ENCODE measurements at regions not wholly inside any gene's neighbourhood (a gene's known extent, or its start where the extent isn't known, plus 50 kb on each side); places are given as distances from the start of the nearest gene placed in this dataset.
"Not testable (repeated sequence)": the region's sequence is repeated elsewhere in the genome, so short reads cannot be mapped to it uniquely, and the experiment has no call there.

DNA sequence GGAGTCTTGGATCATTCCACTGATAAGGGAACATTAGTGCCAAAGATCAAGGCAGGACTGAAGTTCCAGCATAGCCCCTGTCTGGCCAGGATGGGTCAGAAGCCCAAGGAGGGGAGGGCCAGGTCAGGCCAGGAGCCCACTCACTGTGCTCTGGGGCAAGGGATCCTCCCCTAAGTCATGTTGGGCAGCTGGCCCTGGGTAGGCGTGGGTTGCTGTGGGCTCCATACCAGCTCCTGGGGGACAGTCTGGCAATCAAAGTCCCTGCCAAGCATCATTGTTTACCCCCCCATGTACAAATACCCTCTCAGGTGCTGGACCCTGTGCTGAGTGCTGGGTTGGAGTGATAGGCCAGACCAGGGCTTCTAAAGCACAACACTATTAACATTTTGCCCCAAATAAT, 130.5 kb downstream of the IRX5 start:
- DNase-seq (ENCODE audit: low read depth): no peak

DNA sequence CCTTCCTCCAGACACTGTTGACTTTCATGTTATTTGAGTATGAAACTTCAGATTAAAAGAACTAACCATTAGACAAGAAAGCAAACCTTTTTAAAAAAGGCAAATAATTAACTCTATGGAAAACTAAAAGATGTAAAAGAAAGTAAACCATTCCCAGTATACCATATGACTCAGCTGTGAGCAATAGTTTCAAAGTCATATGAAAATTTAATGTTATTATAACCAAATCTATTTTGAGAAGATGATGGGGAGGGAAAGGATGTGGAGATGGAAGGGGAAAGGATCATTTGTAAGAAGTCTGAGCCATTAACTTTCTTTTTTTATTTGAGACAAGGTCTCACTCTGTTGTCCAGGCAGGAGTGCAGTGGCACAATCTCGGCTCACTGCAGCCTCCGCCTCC, 131.8 kb downstream of the IRX5 start:
- DNase-seq (ENCODE audit: low read depth): no peak

DNA sequence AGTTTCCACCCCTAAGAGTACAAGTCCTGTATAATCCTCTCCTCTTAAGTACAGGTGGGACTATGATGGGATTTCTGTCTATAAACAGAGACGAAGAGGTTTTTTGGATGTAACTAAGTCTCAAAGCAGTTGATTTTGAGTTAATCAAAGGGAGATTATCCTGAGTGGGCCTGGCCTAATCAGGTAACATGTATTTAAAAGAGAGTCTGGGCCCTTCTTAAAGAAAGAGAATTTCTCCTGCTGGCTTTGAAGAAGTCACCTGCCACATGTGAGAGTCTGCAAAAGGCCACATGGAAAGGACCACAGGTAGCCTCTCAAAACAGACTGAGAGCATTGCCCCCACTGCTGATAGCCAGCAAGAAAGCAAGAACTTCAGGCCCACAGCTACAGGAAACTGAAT, 142.3 kb downstream of the IRX5 start:
- no peak for DNase-seq (ENCODE audit: low read depth)

DNA sequence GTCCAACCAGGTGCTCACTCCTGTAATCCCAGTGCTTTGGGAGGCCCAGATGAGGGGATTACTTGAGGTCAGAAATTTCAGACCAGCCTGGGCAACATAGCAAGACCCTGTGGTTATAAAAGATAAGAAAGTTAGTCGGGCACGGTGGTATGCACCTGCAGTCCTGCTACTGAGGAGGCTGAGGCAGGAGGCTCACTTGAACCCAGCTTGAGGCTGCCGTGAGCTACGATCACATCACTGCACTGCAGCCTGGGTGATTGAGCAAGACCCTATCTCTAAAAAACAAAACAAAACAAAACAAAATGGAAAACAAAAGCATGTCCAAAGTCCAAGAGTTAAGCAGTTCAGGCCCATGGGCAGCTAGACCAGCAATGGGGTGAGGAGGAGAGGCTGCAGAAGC, 143.2 kb downstream of the IRX5 start:
- DNase-seq (ENCODE audit: low read depth): no peak

DNA sequence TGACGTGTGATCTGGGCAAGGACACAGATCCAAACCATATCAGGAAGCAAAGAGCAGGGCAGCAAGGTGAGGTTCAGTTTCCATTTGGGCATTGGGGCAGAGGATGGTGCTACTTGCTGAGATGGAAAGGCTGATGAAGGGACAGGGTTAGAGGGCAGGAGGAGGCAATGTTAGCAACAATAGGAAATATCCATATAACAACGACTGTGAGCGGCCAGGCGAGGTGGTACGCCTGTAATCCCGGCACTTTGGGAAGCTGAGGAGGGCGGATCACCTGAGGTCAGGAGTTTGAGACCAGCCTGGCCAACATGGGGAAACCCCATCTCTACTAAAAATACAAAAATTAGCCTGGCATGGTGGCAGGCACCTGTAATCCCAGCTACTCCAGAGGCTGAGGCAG, 144.5 kb downstream of the IRX5 start:
- not testable (repeated sequence) for DNase-seq (ENCODE audit: low read depth)

DNA sequence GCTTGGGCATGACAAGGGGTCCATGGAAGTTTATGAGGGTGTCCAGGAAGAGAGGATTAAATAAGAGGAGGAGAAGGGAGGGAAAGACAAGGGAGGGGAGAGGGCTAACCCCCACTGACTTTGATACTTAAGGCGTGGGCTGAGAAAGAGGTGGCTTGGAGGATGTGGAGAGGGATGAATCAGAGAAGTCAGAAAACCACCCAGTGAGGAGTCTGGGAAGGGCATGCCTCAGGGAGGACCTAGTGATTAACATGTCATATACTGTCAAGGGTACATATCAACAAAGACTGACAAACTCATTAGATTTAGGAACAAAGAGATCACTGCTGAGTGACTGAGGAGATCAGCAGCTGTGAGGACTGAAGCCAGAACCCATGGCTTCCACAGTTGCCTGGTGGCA, 145.4 kb downstream of the IRX5 start:
- DNase-seq (ENCODE audit: low read depth): no peak

DNA sequence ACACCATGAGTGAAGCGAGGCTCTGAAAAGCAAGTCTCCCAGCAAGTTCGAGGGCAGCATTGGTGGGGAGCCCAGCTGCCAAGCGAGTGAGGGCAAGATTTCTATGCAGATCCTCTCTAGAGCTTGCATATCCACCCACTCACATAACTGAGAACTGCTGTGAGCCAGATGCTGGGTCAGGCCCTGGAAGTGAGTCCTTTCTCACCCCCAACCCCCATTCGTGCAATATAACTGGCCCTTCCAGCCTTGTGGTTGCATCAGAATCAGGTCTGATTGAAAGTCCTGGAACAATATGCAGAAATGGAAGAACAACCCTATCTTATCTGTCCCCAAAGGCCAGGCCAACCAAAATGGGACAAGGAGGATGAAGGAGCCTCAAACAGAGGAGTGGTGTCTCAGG, 146.6 kb downstream of the IRX5 start:
- no peak for DNase-seq (ENCODE audit: low read depth)

DNA sequence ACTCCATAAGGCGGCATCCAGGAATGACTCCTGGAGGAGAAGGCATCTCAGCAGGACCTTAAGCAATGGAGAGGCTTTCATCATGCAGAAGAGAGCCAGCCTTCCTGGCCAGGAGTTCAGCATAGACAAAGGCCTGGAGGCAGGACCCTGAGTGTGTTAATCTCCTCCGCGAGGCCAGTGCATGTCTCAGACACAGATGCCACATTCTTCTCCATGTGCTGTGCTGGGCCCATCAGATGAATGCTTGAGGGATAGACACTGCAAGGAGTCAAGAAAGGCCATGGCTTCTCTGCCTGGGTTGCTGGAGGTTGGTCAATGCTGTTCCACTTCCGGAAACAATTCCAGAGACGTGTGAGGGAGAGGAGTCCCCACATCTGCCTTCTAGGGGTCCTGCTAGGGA, 147.5 kb downstream of the IRX5 start:
- DNase-seq (ENCODE audit: low read depth): no peak

DNA sequence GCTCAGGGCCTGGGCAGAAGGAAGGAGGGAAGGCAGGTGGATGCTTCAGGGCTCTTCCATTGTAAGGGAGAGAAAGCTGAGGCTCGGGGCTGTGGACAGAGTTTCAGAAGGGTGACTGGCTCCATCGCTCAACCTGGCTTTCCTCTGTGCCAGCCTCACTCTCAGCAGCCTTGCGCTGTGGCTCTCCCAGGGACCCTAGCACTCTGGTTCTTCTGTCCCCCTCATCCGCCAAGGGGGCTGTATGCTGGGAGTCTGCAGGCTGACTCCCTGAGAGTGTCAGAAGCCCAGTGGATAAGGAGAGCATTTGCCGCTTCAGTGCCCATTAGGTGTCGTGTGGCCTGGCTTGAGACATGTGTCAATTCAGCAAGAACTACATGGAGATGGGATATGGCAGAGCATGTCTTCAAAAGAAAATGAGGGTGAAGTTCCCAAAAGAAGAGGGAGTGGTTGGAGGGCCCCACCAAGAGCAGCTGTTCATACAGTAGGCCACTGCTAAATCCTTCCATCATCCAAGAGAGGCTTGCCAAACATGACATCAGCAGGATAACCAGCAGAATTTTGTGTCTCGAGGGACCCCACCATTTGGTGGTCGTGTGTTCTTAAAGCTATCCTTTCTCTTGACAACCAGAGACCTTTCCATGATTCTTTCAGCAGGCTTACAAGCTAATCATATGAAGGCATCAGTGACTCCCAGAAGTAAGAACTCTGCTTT, 148.2 kb downstream of the IRX5 start:
- no peak for DNase-seq (ENCODE audit: low read depth)

DNA sequence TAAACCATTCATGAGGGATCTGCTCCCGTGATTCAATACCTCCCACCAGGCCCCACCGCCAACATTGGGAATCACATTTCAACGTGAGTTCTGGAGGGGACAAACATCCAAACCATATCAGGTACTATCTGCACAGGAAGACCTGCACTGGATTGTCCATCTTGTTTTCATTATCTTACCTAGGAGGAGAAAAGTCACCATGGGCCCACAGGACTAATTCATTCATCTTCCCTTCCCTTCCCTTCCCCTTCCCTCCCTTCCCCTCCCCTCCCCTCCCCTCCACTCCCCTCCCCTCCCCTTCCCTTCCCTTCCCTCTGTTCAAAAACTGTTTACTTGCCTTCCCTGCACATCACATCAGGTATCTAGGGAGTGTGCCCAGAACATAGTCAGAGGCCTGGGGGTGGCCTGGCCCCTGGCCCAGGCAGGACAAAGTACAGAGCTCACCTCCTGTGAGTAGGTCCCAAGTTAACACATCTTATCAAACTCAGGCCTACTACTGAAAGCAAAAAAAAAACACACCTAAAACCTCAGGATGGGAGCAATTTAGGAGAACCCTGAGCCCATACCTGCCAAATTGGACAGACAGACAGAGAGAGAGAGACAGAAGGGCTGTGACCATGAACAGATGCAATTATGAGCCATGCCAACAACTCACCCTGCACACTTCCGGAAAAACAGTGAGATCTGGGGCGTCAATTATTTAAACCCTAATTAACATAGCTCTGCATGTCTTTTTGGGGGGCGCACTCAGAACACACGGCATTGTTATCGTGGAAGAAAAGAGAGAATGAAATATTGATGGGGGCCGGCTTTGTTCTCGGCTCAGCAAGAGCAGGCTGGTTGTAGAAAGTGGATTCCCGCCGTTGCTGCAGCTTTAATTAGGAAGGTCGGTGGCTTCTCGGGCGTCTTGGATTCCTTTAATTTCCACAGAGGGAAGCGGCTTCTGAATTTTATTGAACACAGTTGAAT, 151.2 kb downstream of the IRX5 start:
- no peak for DNase-seq (ENCODE audit: low read depth)

DNA sequence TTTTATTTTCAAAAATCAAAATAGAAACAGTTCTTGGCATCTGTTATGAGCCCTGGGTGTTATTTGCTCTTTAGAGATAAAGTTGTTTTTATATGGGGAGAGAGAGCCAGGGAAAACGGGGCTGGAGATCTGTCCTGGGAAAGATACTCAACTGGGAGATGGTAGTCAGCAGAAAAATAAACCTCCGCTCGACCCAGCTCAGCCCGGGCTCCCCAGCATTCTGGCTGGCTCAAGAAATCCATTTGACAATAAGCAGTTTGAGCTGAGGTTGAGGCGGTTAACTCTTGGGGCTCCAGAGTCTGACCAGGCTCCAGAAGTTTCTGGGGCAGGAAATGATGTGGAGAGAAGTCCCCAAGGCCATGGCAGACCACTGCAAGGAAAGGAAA, 151.9 kb downstream of the IRX5 start:
- no peak for DNase-seq (ENCODE audit: low read depth)

DNA sequence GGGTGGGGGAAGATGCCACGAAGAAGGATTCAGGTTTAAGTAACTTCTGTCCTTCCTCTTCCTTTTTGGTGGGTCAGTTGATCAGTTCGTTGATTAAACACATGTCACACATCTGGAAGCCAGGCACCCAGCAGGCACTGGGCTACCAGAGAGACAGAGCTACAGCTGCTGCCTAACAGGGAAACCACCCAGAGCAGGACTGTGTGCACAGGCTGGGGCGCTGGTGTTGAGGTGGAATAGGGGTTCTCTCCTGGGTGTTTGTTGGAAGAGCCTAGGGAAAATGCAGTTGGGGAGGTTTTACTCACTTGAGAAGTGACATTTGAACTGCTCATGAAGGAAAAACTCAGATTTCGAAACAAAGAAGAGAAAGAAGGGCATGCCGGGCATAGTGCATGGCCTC, 152.4 kb downstream of the IRX5 start:
- no peak for DNase-seq (ENCODE audit: low read depth)

DNA sequence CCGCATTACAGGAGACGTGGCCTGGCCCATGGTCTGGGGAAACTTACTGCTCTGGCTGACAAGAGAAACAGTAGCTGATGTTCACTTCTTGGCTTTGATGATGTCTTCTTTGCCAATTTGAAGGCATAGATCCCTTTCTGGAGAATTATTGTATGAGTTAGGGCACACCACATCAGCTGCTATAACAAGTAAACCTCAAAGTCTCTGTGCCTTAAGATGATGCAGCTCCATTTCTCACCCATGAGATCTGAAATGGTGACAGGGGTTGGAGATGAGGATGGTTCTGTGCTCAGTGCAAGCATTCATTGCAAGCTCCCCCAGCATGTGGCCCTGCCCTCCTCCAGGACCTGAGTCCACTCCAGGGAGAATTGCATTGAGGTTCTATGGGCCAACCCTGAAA, 157.4 kb downstream of the IRX5 start:
- no peak for DNase-seq (ENCODE audit: low read depth)

DNA sequence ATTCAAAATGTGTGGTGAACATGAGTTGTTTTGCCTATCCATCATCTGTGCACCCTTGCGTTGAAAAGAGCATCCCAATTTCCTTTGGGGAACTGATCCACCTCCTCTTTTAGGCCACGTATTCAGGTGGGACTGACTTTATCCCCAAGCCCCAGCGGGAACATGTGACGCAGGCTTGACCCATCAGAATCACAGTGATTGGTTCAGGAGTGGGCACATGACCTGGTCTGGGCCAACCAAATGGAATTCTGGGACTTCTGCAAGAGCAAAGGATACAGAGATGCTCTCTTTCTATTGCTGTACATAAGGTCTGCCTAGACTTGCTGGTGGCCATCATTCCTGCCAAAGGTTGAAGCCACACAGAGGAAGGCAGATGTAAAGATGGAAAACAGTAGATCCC, 158.9 kb downstream of the IRX5 start:
- no peak for DNase-seq (ENCODE audit: low read depth)

DNA sequence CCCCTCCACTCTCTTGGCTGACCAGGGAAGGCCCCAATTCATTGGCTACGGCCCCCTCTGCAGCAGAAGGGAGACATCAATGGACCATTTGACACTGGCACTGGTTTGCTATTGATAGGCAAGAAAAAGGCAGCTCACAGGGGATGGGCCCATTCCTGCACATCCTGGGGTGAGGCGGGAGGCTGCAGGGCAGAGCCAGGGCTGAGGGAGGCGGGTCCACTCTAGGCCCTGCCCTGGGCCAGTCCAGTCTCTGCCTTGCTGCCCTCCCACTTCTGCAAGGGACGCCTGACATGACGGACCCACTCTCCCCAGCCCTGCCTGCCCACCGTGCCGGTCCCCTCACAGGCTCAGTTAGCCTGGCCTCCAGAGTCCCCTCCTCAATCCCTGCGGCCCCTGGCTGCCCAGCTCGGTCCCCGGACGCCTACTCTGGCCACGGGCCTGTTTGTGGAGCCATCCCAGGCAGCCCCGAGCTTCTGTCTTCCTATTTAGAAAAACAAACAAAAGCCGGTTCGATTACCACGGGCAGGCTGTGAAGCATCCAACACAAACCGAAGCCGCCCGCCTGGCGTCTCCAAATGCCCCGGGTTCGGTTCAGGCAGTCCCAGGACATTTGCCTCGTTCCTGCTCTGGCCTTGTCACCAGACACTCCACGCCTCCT, 160.7 kb downstream of the IRX5 start:
- DNase-seq (ENCODE audit: low read depth): no peak

DNA sequence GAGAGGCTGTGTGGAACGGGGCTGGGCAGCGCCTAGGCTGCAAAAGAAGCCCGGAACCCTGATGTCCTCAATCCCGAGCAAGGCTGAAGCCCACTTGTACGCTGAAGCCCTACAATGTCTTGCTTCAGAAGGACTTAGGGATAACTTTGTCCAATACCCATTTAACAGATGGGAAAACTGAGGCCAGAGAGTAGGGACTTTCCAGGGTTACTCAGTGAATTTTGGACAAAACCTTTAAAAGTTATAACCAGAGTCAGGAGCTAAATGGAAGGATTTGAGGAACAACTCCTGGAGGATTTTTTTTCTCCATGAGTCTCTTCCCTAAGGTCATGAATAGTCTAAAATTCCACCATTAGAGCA, 161.2 kb downstream of the IRX5 start:
- no peak for DNase-seq (ENCODE audit: low read depth)

DNA sequence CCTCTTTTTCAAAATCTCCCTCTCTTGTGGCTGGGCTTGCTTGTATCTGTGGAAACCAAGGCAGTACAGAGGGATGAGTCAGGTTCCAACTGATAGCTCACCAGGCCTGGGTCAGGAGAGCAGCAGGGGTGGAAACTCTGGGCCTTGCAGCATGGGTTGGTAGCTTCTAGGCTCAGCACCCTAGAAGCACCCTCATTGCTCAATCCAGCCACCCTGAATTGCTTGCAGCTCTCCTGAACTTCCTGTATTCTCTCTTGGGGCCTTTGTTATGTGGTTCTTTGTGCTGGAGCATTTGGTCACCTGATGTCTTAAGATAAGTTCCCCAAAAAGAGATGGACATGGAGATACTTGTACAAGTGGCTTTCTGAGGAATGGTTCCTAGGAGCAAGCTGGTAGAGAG, 169.4 kb downstream of the IRX5 start:
- DNase-seq (ENCODE audit: low read depth): no peak

DNA sequence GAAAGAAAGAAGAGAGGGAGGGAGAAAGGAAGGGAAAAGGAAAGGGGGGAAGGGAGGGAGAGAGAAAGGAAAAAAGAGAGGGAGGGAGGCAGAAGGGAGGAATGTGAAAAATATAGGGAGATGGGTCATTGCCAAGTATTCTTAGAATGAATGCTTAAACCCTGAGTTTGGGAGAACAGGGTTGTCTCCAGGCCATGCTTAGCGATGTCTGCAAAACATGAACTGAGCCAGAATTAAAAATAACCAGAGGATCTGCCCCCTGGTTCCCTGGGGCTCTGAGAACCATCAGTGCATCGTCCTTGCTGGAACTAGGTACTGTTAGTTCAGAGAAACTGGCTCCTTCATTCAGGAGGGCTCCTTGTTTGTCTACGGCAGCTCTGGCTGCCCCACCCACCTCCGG, 170.4 kb downstream of the IRX5 start:
- DNase-seq (ENCODE audit: low read depth): no peak

DNA sequence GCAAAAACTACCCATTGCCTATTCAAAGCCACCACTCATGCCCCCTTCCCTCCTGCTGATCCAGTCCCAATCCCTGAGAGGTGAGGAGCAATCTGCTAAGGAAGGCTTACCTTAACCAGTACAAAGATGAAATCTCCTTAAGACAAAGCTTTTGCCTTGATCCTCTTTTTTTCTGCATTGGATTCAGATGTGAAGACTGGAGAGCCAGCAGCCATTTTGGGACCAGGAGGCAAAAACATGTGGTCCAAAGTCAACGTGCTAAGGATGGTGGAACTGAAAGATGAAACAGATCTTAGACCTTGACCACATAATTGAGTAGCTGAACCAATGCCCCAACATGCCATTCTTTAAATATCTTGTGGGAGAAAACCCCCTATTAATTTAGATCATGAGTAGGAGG, 171.4 kb downstream of the IRX5 start:
- DNase-seq (ENCODE audit: low read depth): no peak

DNA sequence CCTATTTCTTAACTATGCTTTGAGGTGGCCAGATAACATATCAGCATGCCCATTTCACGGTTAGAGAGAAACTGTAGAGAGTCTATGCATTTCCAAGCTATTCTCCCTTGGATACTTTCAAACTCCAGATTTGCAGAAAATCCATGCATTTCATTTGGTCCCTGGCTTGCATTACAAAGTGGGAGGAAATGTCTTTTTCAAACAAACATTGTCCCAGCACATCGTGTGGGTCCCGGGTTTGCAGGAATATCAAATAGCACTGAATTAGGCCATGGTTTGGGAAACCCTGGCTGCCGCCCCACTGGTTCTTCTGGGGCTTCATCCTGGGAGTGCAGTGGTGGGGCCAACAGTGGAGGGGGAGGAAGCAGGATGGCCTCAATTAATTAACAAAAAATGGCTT, 171.9 kb downstream of the IRX5 start:
- DNase-seq (ENCODE audit: low read depth): no peak

DNA sequence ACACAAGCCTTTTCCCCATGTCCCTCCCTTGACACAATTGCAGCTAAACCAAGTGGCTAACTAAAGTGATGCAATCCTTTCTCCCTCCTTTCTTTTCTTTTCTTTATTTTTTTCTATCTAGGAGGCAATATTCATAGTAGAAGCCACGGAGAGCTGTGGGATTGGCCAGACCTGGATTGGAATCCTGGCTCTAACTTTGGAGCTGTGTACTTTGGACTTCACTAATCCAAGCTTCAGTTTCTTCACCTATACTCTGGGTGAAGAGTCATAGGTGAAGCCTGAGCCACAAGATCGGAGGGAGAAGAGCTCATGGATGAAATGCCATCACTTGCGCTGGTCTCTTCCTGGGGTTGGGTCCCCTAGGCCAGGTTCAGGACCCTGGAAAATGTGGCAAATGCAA, 177.2 kb downstream of the IRX5 start:
- no peak for DNase-seq (ENCODE audit: low read depth)

DNA sequence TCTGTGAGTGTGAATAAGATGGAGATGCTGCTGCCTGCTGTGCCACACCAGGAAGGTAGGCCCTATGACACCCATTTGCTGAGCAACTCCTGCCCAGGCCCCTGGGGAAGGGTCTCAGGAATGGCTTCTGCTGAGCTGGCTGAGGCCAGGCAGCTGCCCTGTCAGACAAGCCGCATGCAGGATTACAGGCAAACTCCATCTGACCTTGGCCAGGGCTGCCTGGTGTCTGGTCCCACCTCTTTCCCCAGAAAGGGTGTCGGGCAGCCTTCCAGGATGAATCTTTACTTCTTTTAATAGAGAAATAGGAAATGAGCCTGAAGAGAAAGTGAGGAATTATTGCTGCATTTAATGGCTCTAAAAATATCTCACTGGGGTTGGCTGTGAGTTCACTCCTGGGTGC, 182.5 kb downstream of the IRX5 start:
- no peak for DNase-seq (ENCODE audit: low read depth)

DNA sequence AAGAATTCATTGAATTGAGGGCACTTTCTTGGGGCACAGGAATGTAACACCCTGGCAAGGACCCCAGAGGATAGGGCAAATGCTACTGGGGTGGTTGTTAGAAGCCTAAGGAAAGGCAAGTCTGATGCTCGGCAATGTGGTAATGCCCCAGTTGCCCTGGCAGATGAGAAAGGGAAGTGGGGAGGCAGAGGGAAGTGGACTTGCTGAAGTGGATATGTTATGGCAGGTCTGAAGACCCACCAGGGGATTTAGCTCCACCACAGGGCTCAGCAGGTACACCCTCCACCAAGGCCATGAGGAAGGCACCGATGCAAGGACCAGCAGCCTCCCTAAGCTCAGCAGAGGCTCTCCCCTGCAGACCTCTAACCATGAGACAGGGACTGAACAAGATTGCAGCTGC, 184.8 kb downstream of the IRX5 start:
- no peak for DNase-seq (ENCODE audit: low read depth)
